Heart left ventricle (tissue), 16 donors: ENCODE measurements at regions not wholly inside any gene's neighbourhood (a gene's known extent, or its start where the extent isn't known, plus 50 kb on each side); places are given as distances from the start of the nearest gene placed in this dataset.
A peak's percentile ranks its signal among the peaks of the same experiment; 100 is the strongest.
"Not testable (repeated sequence)": the region's sequence is repeated elsewhere in the genome, so short reads cannot be mapped to it uniquely, and the experiment has no call there.

Experiments used
- ATAC-seq, 4 donors: fragments of 200-7000 bp; cut with Tn5 transposase; one replicate each; pipeline ENCODE4 v1.9.1; 2020 to 2022; ENCODE audit warnings: moderate library complexity in 4 of 4, mild to moderate bottlenecking in 3 of 4, moderate number of reproducible peaks in 1 of 4
- DNase-seq, 5 donors: peaks; one replicate each; pipeline ENCODE4 v3.0.0-alpha.2; 2020
- H3K27ac ChIP-seq, 12 donors: fragments of 200-600 bp; sonication (generic) in 4 of 12; one replicate each; pipeline versions ENCODE4 v1.5.0 to v1.8.0; 2016 to 2022; ENCODE audit warnings: mild to moderate bottlenecking in 2 of 12
- H3K27me3 ChIP-seq, 9 donors: fragments of 200-600 bp; sonication (generic) in 2 of 9; one replicate each; pipeline versions ENCODE4 v1.5.1 to v1.8.0; 2016 to 2022; ENCODE audit warnings: mild to moderate bottlenecking in 3 of 9
- H3K36me3 ChIP-seq, 9 donors: fragments of 200-600 bp; sonication (generic) in 2 of 9; one replicate each; pipeline versions ENCODE4 v1.5.0 to v1.8.0; 2018 to 2022; ENCODE audit warnings: mild to moderate bottlenecking in 2 of 9
- H3K4me1 ChIP-seq, 12 donors: fragments of 200-600 bp; sonication (generic) in 4 of 12; one replicate each; pipeline versions ENCODE4 v1.5.0 to v1.8.0; 2016 to 2022; ENCODE audit warnings: mild to moderate bottlenecking in 3 of 12
- H3K4me3 ChIP-seq, 12 donors: fragments of 200-600 bp; sonication (generic) in 4 of 12; one replicate each; pipeline versions ENCODE4 v1.5.0 to v1.8.0; 2017 to 2022; ENCODE audit warnings: mild to moderate bottlenecking in 9 of 12, moderate library complexity in 4 of 12
- H3K9me3 ChIP-seq, 12 donors: fragments of 200-600 bp; sonication (generic) in 4 of 12; one replicate each; pipeline versions ENCODE4 v1.5.0 to v1.8.0; 2016 to 2022; ENCODE audit warnings: mild to moderate bottlenecking in 1 of 12
- CTCF ChIP-seq, 12 donors: fragments of 200-600 bp; sonication (generic) in 4 of 12; IDR thresholded peaks; one replicate each; pipeline versions ENCODE4 v1.5.0 to v1.8.0; 2018 to 2022; ENCODE audit warnings: antibody characterized with exemption in 12 of 12, mild to moderate bottlenecking in 5 of 12
- POLR2A ChIP-seq, 2 donors: fragments of 450-650 bp; IDR thresholded peaks; one replicate each; pipeline ENCODE4 v1.6.1; 2017; ENCODE audit warnings: antibody characterized with exemption in 2 of 2, mild to moderate bottlenecking in 2 of 2, moderate library complexity in 2 of 2
- WGBS, 4 donors: extraction: QIAGEN DNeasy Blood & Tissue Kit in 2 of 4; methylation state at CpG; one replicate each; pipeline versions ENCODE4 v1.1.5 to v1.1.7; 2013 to 2018; 5-methylcytosine and 5-hydroxymethylcytosine counted together
- intact Hi-C, 10 donors: fragments of 100-400 bp; cut with DNase I; formaldehyde crosslinking; loops; one replicate each; pipeline versions ENCODE4 v1.11.1 to v1.14.2; 2022
- donor health status: ischemic (EF 13 %, LVEDD 7.1; RV severe dilation, severe dysfunction).
- donor health status: healthy with polysubstance abuse.
- donor health status: DM: no; HTN: yes; CAD: no.
- donor health status: DM: no; HTN: no; CAD: no.
- donor health status: ischemic (EF 25% LVEDD 6.9; RV normal size, moderate dysfunction).
- donor health status: ischemic (EF 25% LVEDD 5.7; RV mildly dilated, moderate dysfunction).
- donor health status: healthy.
- donor health status: DM: yes; HTN: yes; CAD: no.
- donor health status: ischemic (EF 35%, LVEDD 5.7; RV mildly dilated, moderate dysfunction).
- donor health status: nonischemic (EF 11% LVEDD 7.7; RV severe dilation, severe dysfunction).
- donor health status: DM: yes; HTN: yes; CAD: no.
- donor health status: PGD.
- donor health status: ischemic (EF 29% LVEDD 5.4; RV normal size, mild dysfunction).
- donor health status: nonischemic (EF 23%, LVEDD 6.1; RV moderate dilation, normal function).

DNA sequence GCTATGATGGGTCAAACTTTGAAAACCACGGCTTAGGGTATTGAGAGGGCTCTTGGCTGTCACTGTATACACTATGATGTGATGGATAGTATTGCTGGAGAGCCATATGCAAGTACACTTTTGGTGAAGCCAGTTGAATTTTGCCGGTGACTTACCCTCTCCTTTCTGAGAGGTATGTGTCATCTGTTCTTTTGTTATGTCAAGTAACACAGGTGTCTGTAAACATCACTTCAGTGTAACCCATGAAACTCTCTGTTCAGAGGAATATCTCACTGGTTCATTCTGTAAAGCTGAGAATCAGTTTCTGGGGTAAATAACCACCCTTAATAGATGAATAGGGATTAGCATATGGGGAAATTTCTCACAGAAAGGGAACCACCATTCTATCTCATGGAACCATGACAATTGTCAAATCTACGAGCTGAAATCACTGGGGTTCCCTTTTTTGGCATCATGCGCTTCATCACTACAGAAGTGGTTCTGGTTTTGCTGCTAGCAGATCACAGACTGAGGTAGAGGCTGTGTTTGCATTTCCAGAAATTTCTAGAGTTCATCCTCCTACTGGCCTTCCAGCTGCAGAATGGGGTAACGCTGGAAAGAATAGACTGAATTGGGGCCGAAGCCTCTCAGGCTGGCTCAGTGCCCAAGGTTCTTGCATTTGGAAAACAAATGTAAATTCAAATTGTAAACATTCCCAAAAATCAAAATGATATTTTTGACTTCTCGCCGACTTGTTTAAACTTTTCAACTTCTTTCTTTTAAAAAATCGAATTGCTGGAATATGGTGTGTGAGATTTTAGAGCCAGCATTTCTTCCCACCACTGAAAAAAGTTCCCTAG is 83.3 kb upstream of the CREB5 start:
- Histone ChIP-seq H3K36me3 (no peaks in the 10 kb centered on the region), H3K4me1 (peaks cover 0 to 13% (median 3%) of the 10 kb centered on the region in 12 donors), H3K9me3 (peaks cover 0 to 8% (median 0%) of the 10 kb centered on the region in 12 donors), H3K4me3 (no peak overlapping the region), H3K27ac (no peak overlapping the region), H3K27me3 (no peaks in the 10 kb centered on the region)
- no peak for DNase-seq
- WGBS, 4 donors: 68 to 77% (median 76%) methylated on average over 9 of the region's 9 CpGs
- intact Hi-C loops: no loop called here
- TF ChIP-seq POLR2A (IDR thresholded peaks at IDR 0.05): no peak
- TF ChIP-seq CTCF (IDR thresholded peaks at IDR 0.05): no peak
- no peak for ATAC-seq

- 26 to 45% (median 40%) methylated on average over 6 of the region's 6 CpGs for WGBS, 4 donors
- peaks cover 0 to 12% (median 0%) of the 10 kb centered on the region in 12 donors for H3K9me3 ChIP-seq
- TF ChIP-seq CTCF (IDR thresholded peaks at IDR 0.05) (no peak), POLR2A (IDR thresholded peaks at IDR 0.05) (no peak)
- H3K4me1 ChIP-seq: peaks cover 0 to 13% (median 3%) of the 10 kb centered on the region in 12 donors
- H3K27me3 ChIP-seq: no peaks in the 10 kb centered on the region
- no peak overlapping the region for H3K27ac ChIP-seq
- DNase-seq (no peak), ATAC-seq (no peak)
- peak overlapping the region in 2 of 12 donors; percentile 9 to 19 for H3K4me3 ChIP-seq
- H3K36me3 ChIP-seq: no peaks in the 10 kb centered on the region
- intact Hi-C loops: no loop called here
Measured at GRCh38 chr7:28329661-28330363, 82.5 kb upstream of the CREB5 start.

- no peak for DNase-seq
- TF ChIP-seq POLR2A (IDR thresholded peaks at IDR 0.05): no peak
- no peak for TF ChIP-seq CTCF (IDR thresholded peaks at IDR 0.05)
- no peak overlapping the region for H3K27ac ChIP-seq
- peak overlapping the region in 2 of 12 donors; percentile 9 to 19 for H3K4me3 ChIP-seq
- H3K9me3 ChIP-seq: peaks cover 0 to 17% (median 0%) of the 10 kb centered on the region in 12 donors
- ATAC-seq: no peak
- no peaks in the 10 kb centered on the region for H3K36me3 ChIP-seq
- intact Hi-C loops: no loop called here
- H3K27me3 ChIP-seq: no peaks in the 10 kb centered on the region
- 57 to 58% (median 58%) methylated on average over 4 of the region's 4 CpGs for WGBS, 4 donors
- H3K4me1 ChIP-seq: peaks cover 0 to 13% (median 3%) of the 10 kb centered on the region in 12 donors
Measured at GRCh38 chr7:28330384-28331070, 81.8 kb upstream of the CREB5 start.

- DNase-seq: no peak
- no peaks in the 10 kb centered on the region for H3K27me3 ChIP-seq
- ATAC-seq: no peak
- H3K9me3 ChIP-seq: peaks cover 0 to 19% (median 0%) of the 10 kb centered on the region in 12 donors
- TF ChIP-seq CTCF (IDR thresholded peaks at IDR 0.05): no peak
- no peak for TF ChIP-seq POLR2A (IDR thresholded peaks at IDR 0.05)
- H3K4me3 ChIP-seq: no peak overlapping the region
- intact Hi-C loops: no loop called here
- no peaks in the 10 kb centered on the region for H3K36me3 ChIP-seq
- 86 to 95% (median 90%) methylated on average over 4 of the region's 4 CpGs for WGBS, 4 donors
- no peak overlapping the region for H3K27ac ChIP-seq
- peaks cover 0 to 13% (median 3%) of the 10 kb centered on the region in 12 donors for H3K4me1 ChIP-seq
Measured at GRCh38 chr7:28332046-28332445, 80.3 kb upstream of the CREB5 start.

- H3K27me3 ChIP-seq, DNase-seq, H3K4me3 ChIP-seq, H3K36me3 ChIP-seq, H3K27ac ChIP-seq, ATAC-seq, intact Hi-C loops: not testable (repeated sequence)
- Histone ChIP-seq H3K9me3 (peaks cover 0 to 19% (median 0%) of the 10 kb centered on the region in 12 donors), H3K4me1 (peaks cover 0 to 13% (median 3%) of the 10 kb centered on the region in 12 donors)
Measured at GRCh38 chr7:28333548-28333947, 78.8 kb upstream of the CREB5 start.
